ENCODE measurements at regions not wholly inside any gene's neighbourhood (a gene's known extent, or its start where the extent isn't known, plus 50 kb on each side); places are given as distances from the start of the nearest gene placed in this dataset.

DNA sequence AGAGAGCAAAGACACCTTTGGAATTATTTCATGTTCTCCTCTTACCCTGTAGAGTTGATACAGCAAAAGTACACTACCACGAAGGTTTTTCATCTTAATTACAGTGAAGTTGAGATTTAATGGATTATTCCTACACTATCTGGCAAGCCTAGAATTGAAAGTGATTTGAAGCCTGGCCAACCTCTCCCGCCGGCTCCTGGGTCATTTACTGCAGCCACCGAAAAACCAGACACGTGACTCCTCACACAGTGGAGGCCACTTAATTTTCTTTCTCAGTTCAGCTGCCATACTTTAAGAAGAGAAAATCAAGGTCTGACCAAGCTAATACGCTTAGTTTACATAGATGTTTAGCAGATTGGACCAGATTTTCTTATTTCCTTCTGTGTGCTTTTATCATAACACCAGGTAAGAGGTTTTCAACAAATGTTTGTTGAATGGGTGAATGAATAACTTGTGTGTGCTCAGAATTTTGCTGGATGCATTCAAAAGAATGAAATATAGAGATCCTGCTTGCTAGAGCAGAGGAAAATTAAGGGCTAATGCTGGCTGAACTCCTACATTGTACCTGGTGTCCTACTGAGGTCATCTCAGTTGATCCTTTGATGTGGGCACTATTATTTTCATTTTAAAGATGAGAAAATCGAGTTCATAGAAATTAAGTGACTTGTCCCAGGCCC, 97.2 kb upstream of the PDE10A start:
- Histone ChIP-seq H3K79me2 (replicated peaks; ENCODE audit: insufficient read depth, low read length) (no peaks in the 10 kb centered on the region), H3K4me3 (ENCODE audit: low read length) (no peak overlapping the region), H3K9ac (ENCODE audit: low read length) (no peak overlapping the region), H3K27me3 (ENCODE audit: insufficient read depth, low read depth, low read length) (no peaks in the 10 kb centered on the region), H3K9me3 (ENCODE audit: low read length) (no peaks in the 10 kb centered on the region), H4K20me1 (ENCODE audit: insufficient read depth) (no peaks in the 10 kb centered on the region), H2AFZ (ENCODE audit: low read depth, low read length) (no peak overlapping the region), H3K4me2 (ENCODE audit: low read length) (no peak overlapping the region), H3K36me3 (ENCODE audit: insufficient read depth, low read length) (no peaks in the 10 kb centered on the region), H3K27ac (ENCODE audit: low read length) (no peak overlapping the region), H3K9me2 (ENCODE audit: insufficient read depth, low read length) (no peaks in the 10 kb centered on the region), H3F3A (ENCODE audit: insufficient read depth, low read length, poor library complexity, severe bottlenecking) (no peaks in the 10 kb centered on the region)
- TF ChIP-seq SMC3 (conservative IDR thresholded peaks at IDR 0.05; ENCODE audit: poor library complexity) (no peak), MXI1 (conservative IDR thresholded peaks at IDR 0.05; ENCODE audit: poor library complexity, severe bottlenecking) (no peak), POLR2AphosphoS5 (IDR thresholded peaks at IDR 0.05) (no peak), EP300 (conservative IDR thresholded peaks at IDR 0.05; ENCODE audit: poor library complexity, severe bottlenecking) (no peak), TAF1 (IDR thresholded peaks at IDR 0.05; ENCODE audit: low read depth) (no peak), RAD21 (conservative IDR thresholded peaks at IDR 0.05) (no peak), EZH2 (IDR thresholded peaks at IDR 0.05; ENCODE audit: borderline replicate concordance, insufficient read depth, low read length, poor library complexity, severe bottlenecking) (no peak)
- TF ChIP-seq, protein P1, sequence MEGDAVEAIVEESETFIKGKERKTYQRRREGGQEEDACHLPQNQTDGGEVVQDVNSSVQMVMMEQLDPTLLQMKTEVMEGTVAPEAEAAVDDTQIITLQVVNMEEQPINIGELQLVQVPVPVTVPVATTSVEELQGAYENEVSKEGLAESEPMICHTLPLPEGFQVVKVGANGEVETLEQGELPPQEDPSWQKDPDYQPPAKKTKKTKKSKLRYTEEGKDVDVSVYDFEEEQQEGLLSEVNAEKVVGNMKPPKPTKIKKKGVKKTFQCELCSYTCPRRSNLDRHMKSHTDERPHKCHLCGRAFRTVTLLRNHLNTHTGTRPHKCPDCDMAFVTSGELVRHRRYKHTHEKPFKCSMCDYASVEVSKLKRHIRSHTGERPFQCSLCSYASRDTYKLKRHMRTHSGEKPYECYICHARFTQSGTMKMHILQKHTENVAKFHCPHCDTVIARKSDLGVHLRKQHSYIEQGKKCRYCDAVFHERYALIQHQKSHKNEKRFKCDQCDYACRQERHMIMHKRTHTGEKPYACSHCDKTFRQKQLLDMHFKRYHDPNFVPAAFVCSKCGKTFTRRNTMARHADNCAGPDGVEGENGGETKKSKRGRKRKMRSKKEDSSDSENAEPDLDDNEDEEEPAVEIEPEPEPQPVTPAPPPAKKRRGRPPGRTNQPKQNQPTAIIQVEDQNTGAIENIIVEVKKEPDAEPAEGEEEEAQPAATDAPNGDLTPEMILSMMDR (IDR thresholded peaks at IDR 0.05; ENCODE audit: poor library complexity, severe bottlenecking): no peak

DNA sequence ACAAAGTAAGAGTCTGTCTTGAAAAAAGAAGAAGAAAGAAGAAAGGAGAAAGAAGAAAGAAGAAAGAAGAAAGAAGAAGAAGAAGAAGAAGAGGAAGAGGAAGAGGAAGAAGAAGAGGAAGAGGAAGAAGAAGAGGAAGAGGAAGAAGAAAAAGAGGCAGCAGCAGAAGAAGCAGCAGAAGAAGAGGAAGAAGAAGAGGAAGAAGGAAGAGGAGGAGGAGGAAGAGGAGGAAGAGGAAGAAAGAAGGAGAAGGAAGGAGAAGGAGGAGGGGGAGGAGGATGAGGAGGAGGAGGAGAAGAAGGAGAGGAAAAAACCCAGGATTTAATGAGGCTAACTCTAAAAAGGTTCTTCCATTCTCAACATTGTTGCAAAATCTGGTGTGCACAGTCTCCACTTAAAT, 95.4 kb upstream of the PDE10A start:
- no peaks in the 10 kb centered on the region for H3K79me2 ChIP-seq (replicated peaks; ENCODE audit: insufficient read depth, low read length)
- H3K9me3 ChIP-seq (ENCODE audit: low read length): no peaks in the 10 kb centered on the region
- no peak overlapping the region for H2AFZ ChIP-seq (ENCODE audit: low read depth, low read length)
- no peak overlapping the region for H3K27ac ChIP-seq (ENCODE audit: low read length)
- H3K4me3 ChIP-seq (ENCODE audit: low read length): no peak overlapping the region
- no peaks in the 10 kb centered on the region for H3K36me3 ChIP-seq (ENCODE audit: insufficient read depth, low read length)
- no peaks in the 10 kb centered on the region for H4K20me1 ChIP-seq (ENCODE audit: insufficient read depth)
- H3K9ac ChIP-seq (ENCODE audit: low read length): no peak overlapping the region
- TF ChIP-seq, protein P2, sequence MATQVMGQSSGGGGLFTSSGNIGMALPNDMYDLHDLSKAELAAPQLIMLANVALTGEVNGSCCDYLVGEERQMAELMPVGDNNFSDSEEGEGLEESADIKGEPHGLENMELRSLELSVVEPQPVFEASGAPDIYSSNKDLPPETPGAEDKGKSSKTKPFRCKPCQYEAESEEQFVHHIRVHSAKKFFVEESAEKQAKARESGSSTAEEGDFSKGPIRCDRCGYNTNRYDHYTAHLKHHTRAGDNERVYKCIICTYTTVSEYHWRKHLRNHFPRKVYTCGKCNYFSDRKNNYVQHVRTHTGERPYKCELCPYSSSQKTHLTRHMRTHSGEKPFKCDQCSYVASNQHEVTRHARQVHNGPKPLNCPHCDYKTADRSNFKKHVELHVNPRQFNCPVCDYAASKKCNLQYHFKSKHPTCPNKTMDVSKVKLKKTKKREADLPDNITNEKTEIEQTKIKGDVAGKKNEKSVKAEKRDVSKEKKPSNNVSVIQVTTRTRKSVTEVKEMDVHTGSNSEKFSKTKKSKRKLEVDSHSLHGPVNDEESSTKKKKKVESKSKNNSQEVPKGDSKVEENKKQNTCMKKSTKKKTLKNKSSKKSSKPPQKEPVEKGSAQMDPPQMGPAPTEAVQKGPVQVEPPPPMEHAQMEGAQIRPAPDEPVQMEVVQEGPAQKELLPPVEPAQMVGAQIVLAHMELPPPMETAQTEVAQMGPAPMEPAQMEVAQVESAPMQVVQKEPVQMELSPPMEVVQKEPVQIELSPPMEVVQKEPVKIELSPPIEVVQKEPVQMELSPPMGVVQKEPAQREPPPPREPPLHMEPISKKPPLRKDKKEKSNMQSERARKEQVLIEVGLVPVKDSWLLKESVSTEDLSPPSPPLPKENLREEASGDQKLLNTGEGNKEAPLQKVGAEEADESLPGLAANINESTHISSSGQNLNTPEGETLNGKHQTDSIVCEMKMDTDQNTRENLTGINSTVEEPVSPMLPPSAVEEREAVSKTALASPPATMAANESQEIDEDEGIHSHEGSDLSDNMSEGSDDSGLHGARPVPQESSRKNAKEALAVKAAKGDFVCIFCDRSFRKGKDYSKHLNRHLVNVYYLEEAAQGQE (IDR thresholded peaks at IDR 0.05; ENCODE audit: borderline replicate concordance): no peak
- TF ChIP-seq EP300 (conservative IDR thresholded peaks at IDR 0.05; ENCODE audit: poor library complexity, severe bottlenecking): no peak
- TF ChIP-seq POLR2AphosphoS5 (IDR thresholded peaks at IDR 0.05): no peak
- no peak for TF ChIP-seq RAD21 (conservative IDR thresholded peaks at IDR 0.05)
- TF ChIP-seq, protein P1 (IDR thresholded peaks at IDR 0.05; ENCODE audit: poor library complexity, severe bottlenecking): no peak
- TF ChIP-seq EZH2 (IDR thresholded peaks at IDR 0.05; ENCODE audit: borderline replicate concordance, insufficient read depth, low read length, poor library complexity, severe bottlenecking): no peak
- no peaks in the 10 kb centered on the region for H3F3A ChIP-seq (ENCODE audit: insufficient read depth, low read length, poor library complexity, severe bottlenecking)
- H3K27me3 ChIP-seq (ENCODE audit: insufficient read depth, low read depth, low read length): no peaks in the 10 kb centered on the region
- H3K9me2 ChIP-seq (ENCODE audit: insufficient read depth, low read length): no peaks in the 10 kb centered on the region
- no peak overlapping the region for H3K4me2 ChIP-seq (ENCODE audit: low read length)

All from neural cell (in vitro differentiated cells).